ENCODE measurements at regions not wholly inside any gene's neighbourhood (a gene's known extent, or its start where the extent isn't known, plus 50 kb on each side); places are given as distances from the start of the nearest gene placed in this dataset.
"Not testable (repeated sequence)": the region's sequence is repeated elsewhere in the genome, so short reads cannot be mapped to it uniquely, and the experiment has no call there.

DNA sequence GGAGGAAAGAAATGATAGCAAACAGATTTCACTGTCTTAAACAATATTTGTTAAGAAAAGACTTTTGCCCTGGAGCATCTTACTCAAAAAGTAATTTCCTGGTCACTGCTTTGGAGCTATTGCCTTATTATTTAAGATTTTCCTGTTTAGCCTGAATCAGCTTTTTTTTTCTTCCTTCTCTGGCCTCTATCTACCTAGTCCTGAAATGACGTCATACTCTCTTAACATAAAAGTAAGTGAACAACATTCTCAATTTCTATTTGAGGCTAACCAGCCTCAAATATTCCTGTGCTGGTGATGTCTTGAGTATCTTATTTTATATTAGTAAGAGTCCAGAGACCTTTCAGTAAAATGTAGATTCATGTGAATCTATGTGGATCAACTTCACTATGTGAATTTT lies 221.9 kb upstream of the ALCAM start:
- H3K36me3 ChIP-seq (ENCODE audit: insufficient read depth, insufficient read length, low read length), result no peaks in the 10 kb centered on the region
- DNase-seq (ENCODE audit: low read depth, low spot score), result no peak
- no peaks in the 10 kb centered on the region for H3K27me3 ChIP-seq (ENCODE audit: insufficient read depth, insufficient read length)
- no peak overlapping the region for H3K4me3 ChIP-seq (ENCODE audit: insufficient read length, low read depth)
- no peak overlapping the region for H3K9ac ChIP-seq (ENCODE audit: insufficient read length, low read depth)
- TF ChIP-seq YY1 (IDR thresholded peaks at IDR 0.05; ENCODE audit: insufficient read depth, insufficient read length) (no peak), ZNF274 (IDR thresholded peaks at IDR 0.05; ENCODE audit: low read depth, low read length) (no peak), SUZ12 (IDR thresholded peaks at IDR 0.05; ENCODE audit: extremely low read depth, insufficient read depth, insufficient read length) (no peak)
- H3K4me1 ChIP-seq (ENCODE audit: insufficient read depth, insufficient read length), result no peaks in the 10 kb centered on the region
- H3K9me3 ChIP-seq (ENCODE audit: insufficient read depth, low read length), result peaks cover 9% of the 10 kb centered on the region; the same call in 1 of the 2 replicates

DNA sequence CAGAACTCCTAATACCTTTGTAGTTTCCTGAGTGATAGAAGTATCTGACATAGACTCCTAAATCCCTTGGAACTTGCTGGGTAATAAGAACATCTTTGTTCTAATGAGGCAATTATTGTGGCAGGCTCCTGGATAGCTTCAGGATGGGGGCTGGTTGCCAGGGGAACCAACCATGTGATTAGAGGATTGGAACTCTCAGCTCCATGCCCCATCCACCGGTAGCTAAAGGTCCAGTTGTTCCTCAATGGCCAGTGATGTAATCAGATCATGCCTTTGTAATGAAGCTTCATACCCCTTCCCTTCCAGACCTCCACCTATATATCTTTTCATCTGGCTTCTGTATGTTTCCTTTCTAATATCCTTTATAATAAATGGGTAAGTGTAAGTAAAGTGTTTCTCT lies 221.2 kb upstream of the ALCAM start:
- no peak for DNase-seq (ENCODE audit: low read depth, low spot score)
- Histone ChIP-seq H3K27me3 (ENCODE audit: insufficient read depth, insufficient read length) (no peaks in the 10 kb centered on the region), H3K36me3 (ENCODE audit: insufficient read depth, insufficient read length, low read length) (no peaks in the 10 kb centered on the region), H3K4me3 (ENCODE audit: insufficient read length, low read depth) (no peak overlapping the region), H3K9ac (ENCODE audit: insufficient read length, low read depth) (no peak overlapping the region), H3K9me3 (ENCODE audit: insufficient read depth, low read length) (peaks cover 9% of the 10 kb centered on the region; the same call in 1 of the 2 replicates), H3K4me1 (ENCODE audit: insufficient read depth, insufficient read length) (no peaks in the 10 kb centered on the region)
- TF ChIP-seq SUZ12 (IDR thresholded peaks at IDR 0.05; ENCODE audit: extremely low read depth, insufficient read depth, insufficient read length) (no peak), YY1 (IDR thresholded peaks at IDR 0.05; ENCODE audit: insufficient read depth, insufficient read length) (no peak), ZNF274 (IDR thresholded peaks at IDR 0.05; ENCODE audit: low read depth, low read length) (no peak)

DNA sequence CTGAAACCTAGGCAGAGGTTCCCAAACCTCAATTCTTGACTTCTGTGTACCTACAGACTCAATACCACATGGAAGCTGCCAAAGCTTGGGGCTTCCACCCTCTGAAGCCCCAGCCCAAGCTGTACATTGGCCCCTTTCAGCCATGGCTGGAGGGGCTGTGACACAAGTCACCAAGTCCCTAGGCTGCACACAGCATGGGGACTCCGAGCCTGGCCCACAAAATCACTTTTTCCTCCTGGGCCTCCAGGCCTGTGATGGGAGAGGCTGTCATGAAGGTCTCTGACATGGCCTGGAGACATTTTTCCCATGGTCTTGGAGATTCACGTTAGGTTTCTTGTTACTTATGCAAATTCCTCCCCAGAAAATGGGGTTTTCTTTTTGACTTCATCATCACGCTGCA lies 217.5 kb upstream of the ALCAM start:
- H3K9me3 ChIP-seq (ENCODE audit: insufficient read depth, low read length); H3K4me3 ChIP-seq (ENCODE audit: insufficient read length, low read depth); H3K36me3 ChIP-seq (ENCODE audit: insufficient read depth, insufficient read length, low read length); DNase-seq (ENCODE audit: low read depth, low spot score); H3K27me3 ChIP-seq (ENCODE audit: insufficient read depth, insufficient read length); H3K9ac ChIP-seq (ENCODE audit: insufficient read length, low read depth); H3K4me1 ChIP-seq (ENCODE audit: insufficient read depth, insufficient read length): not testable (repeated sequence)

DNA sequence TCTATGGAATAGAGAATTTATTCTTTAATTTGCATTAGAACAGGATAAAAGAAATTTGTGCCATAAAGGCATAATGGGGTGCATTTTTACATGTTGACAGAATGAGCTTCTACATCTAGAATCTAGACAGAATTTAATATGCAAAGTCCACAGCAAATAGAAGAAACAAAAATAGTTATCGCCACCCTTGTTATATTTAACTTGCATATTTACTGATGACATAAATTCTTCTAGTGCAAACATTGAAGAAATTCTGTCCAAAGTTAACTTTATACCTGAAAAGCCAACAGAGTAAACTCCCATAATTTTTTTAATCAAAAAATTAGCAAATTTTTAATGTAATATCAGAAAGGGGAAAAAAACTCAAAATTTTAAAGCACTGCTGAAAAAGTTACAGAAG lies 213.7 kb upstream of the ALCAM start:
- TF ChIP-seq SUZ12 (IDR thresholded peaks at IDR 0.05; ENCODE audit: extremely low read depth, insufficient read depth, insufficient read length) (no peak), ZNF274 (IDR thresholded peaks at IDR 0.05; ENCODE audit: low read depth, low read length) (no peak), YY1 (IDR thresholded peaks at IDR 0.05; ENCODE audit: insufficient read depth, insufficient read length) (no peak)
- Histone ChIP-seq H3K36me3 (ENCODE audit: insufficient read depth, insufficient read length, low read length) (no peaks in the 10 kb centered on the region), H3K27me3 (ENCODE audit: insufficient read depth, insufficient read length) (no peaks in the 10 kb centered on the region), H3K4me1 (ENCODE audit: insufficient read depth, insufficient read length) (no peaks in the 10 kb centered on the region), H3K4me3 (ENCODE audit: insufficient read length, low read depth) (no peak overlapping the region), H3K9me3 (ENCODE audit: insufficient read depth, low read length) (peaks cover 13% of the 10 kb centered on the region; the same call in 1 of the 2 replicates), H3K9ac (ENCODE audit: insufficient read length, low read depth) (no peak overlapping the region)
- DNase-seq (ENCODE audit: low read depth, low spot score), result no peak

DNA sequence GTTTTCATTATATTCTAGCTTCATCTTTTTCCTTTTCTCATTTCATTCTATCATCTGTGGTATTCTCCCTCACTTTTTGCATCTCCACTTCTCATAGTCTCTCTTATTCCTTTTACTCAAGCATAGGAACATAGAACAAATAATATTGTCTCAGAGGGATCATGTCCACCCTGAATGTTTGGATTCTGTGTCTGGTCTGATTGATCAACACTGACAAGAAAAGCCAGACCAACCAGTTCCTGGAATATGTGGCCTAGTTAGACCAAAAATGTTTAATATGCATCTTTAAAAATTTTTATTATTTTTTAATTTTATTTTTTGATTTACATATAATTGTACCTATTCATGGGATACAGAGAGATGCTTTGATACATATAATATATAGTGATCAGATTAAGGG lies 212.0 kb upstream of the ALCAM start:
- TF ChIP-seq ZNF274 (IDR thresholded peaks at IDR 0.05; ENCODE audit: low read depth, low read length) (no peak), YY1 (IDR thresholded peaks at IDR 0.05; ENCODE audit: insufficient read depth, insufficient read length) (no peak), SUZ12 (IDR thresholded peaks at IDR 0.05; ENCODE audit: extremely low read depth, insufficient read depth, insufficient read length) (no peak)

DNA sequence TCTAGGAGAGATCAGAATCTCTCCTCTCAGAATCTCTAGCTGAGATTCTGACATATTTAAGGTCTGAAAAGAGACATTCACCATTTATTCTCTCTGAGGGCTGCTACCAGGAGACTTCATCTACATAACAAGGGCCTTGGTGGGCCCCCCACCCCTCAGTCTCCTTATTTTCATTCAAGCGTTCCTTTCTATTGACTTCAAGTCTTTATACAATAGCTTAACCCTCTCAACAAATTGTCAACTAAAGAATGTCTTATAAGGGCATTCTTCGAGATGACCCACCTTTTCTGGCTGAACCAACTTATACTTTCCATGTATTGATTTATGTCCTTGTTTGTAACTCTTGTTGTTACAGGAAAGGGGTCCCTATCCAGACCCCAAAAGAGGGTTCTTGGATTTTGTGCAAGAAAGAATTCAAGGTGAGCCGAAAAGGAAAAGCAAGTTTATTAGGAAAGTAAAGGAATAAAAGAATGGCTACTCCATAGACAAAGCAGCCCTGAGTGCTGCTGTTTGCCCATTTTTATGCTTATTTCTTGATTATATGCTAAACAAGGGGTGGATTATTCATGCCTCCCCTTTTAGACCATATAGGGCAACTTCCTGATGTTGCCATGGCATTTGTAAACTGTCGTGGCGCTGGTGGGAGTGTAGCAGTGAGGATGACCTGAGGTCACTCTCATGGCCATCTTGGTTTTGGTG lies 209.5 kb upstream of the ALCAM start:
- Histone ChIP-seq H3K36me3 (ENCODE audit: insufficient read depth, insufficient read length, low read length) (no peaks in the 10 kb centered on the region), H3K9me3 (ENCODE audit: insufficient read depth, low read length) (peaks cover 5% of the 10 kb centered on the region; the same call in 1 of the 2 replicates), H3K27me3 (ENCODE audit: insufficient read depth, insufficient read length) (no peaks in the 10 kb centered on the region), H3K4me1 (ENCODE audit: insufficient read depth, insufficient read length) (no peaks in the 10 kb centered on the region), H3K4me3 (ENCODE audit: insufficient read length, low read depth) (no peak overlapping the region), H3K9ac (ENCODE audit: insufficient read length, low read depth) (no peak overlapping the region)
- TF ChIP-seq ZNF274 (IDR thresholded peaks at IDR 0.05; ENCODE audit: low read depth, low read length) (no peak), YY1 (IDR thresholded peaks at IDR 0.05; ENCODE audit: insufficient read depth, insufficient read length) (no peak), SUZ12 (IDR thresholded peaks at IDR 0.05; ENCODE audit: extremely low read depth, insufficient read depth, insufficient read length) (no peak)
- DNase-seq (ENCODE audit: low read depth, low spot score), result peak; percentile 39

More for the DNA sequence above, 212.0 kb upstream of the ALCAM start:
- Histone ChIP-seq H3K9me3 (ENCODE audit: insufficient read depth, low read length) (peaks cover 5% of the 10 kb centered on the region; the same call in 1 of the 2 replicates), H3K36me3 (ENCODE audit: insufficient read depth, insufficient read length, low read length) (no peaks in the 10 kb centered on the region), H3K27me3 (ENCODE audit: insufficient read depth, insufficient read length) (no peaks in the 10 kb centered on the region), H3K9ac (ENCODE audit: insufficient read length, low read depth) (no peak overlapping the region), H3K4me3 (ENCODE audit: insufficient read length, low read depth) (no peak overlapping the region), H3K4me1 (ENCODE audit: insufficient read depth, insufficient read length) (no peaks in the 10 kb centered on the region)
- no peak for DNase-seq (ENCODE audit: low read depth, low spot score)

DNA sequence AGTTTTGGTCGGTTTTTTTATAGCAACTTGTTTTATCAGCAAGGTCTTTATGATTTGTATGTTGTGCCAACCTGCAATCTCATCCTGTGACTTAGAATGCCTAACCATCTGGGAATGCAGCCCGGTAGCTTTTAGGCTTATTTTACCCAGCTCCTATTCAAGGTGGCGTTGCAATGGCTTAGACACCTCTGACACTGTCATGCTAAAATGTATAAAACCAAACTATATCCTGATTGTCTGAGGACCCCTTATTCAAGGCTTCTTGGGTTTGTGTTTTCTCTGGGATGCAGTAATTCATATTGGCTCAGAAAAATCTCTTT lies 209.0 kb upstream of the ALCAM start:
- no peak for DNase-seq (ENCODE audit: low read depth, low spot score)
- Histone ChIP-seq H3K9ac (ENCODE audit: insufficient read length, low read depth) (no peak overlapping the region), H3K4me1 (ENCODE audit: insufficient read depth, insufficient read length) (no peaks in the 10 kb centered on the region), H3K9me3 (ENCODE audit: insufficient read depth, low read length) (peaks cover 5% of the 10 kb centered on the region; the same call in 1 of the 2 replicates), H3K27me3 (ENCODE audit: insufficient read depth, insufficient read length) (no peaks in the 10 kb centered on the region), H3K4me3 (ENCODE audit: insufficient read length, low read depth) (no peak overlapping the region), H3K36me3 (ENCODE audit: insufficient read depth, insufficient read length, low read length) (no peaks in the 10 kb centered on the region)
- TF ChIP-seq SUZ12 (IDR thresholded peaks at IDR 0.05; ENCODE audit: extremely low read depth, insufficient read depth, insufficient read length), result no peak
- TF ChIP-seq ZNF274 (IDR thresholded peaks at IDR 0.05; ENCODE audit: low read depth, low read length), result no peak
- TF ChIP-seq YY1 (IDR thresholded peaks at IDR 0.05; ENCODE audit: insufficient read depth, insufficient read length), result no peak
